ENCODE measurements at regions not wholly inside any gene's neighbourhood (a gene's known extent, or its start where the extent isn't known, plus 50 kb on each side); places are given as distances from the start of the nearest gene placed in this dataset.

GRCh38 chr16:5851393-5851982 is 753.9 kb upstream of the EEF2KMT start:
- Histone ChIP-seq H2AFZ (replicated peaks; ENCODE audit: low read length, poor library complexity) (no peak overlapping the region), H3K23ac (ENCODE audit: low read depth, low read length) (no peak overlapping the region), H3K4ac (ENCODE audit: low read depth, low read length) (no peak overlapping the region), H3K14ac (replicated peaks; ENCODE audit: low read depth, low read length) (no peak overlapping the region), H3K56ac (ENCODE audit: extremely low read depth, insufficient read depth, low read length) (no peak overlapping the region), H4K20me1 (ENCODE audit: insufficient read depth, low read length) (no peaks in the 10 kb centered on the region), H4K5ac (ENCODE audit: low read depth, low read length) (no peak overlapping the region), H3K4me2 (ENCODE audit: low read depth, low read length) (no peak overlapping the region), H3K4me1 (ENCODE audit: control insufficient read depth, insufficient read depth, low read length) (no peaks in the 10 kb centered on the region), H2AK5ac (ENCODE audit: low read depth, low read length) (no peak overlapping the region), H3K4me3 (ENCODE audit: insufficient read depth, low read depth, low read length) (no peak overlapping the region), H3K27ac (ENCODE audit: insufficient read depth, low read length) (no peak overlapping the region), H2BK120ac (ENCODE audit: low read depth, low read length) (no peak overlapping the region), H3K36me3 (ENCODE audit: control insufficient read depth, insufficient read depth, low read length) (no peaks in the 10 kb centered on the region), H2AK9ac (replicated peaks; ENCODE audit: low read depth, low read length, poor library complexity) (no peak overlapping the region), H4K91ac (ENCODE audit: insufficient read depth, low read depth, low read length) (no peak overlapping the region), H2BK5ac (ENCODE audit: low read depth, low read length, poor library complexity, severe bottlenecking) (no peak overlapping the region), H3K18ac (ENCODE audit: low read depth, low read length) (no peak overlapping the region), H2BK20ac (ENCODE audit: low read depth, low read length) (no peak overlapping the region), H3K9ac (ENCODE audit: low read depth, low read length) (no peak overlapping the region), H4K8ac (ENCODE audit: low read depth in 2 of 2, low read length in 2 of 2) (no peak overlapping the region), H3K9me1 (ENCODE audit: insufficient read depth, low read length) (no peaks in the 10 kb centered on the region), H3K9me3 (ENCODE audit: control insufficient read depth, insufficient read depth, low read length) (peaks cover 34% of the 10 kb centered on the region), H3K79me1 (ENCODE audit: low read depth in 1 of 2, low read length in 2 of 2) (no peaks in the 10 kb centered on the region), H2BK15ac (ENCODE audit: low read depth, low read length) (no peak overlapping the region), H3K27me3 (ENCODE audit: control insufficient read depth, insufficient read depth, low read length) (no peaks in the 10 kb centered on the region)
- DNase-seq (no peak), ATAC-seq (ENCODE audit: low read depth) (no peak)
- 0% methylated on average over 1 of the region's 13 CpGs; no CpG with 5 or more reads in 1 of the 2 experiments for WGBS, 2 experiments (ENCODE audit: extremely low coverage in 2 of 2, insufficient read length in 1 of 2)
- CTCF ChIA-PET = no interaction called here
- no TSS peak for BruUV-seq (replicated peaks)
- intact Hi-C loops (cut with micrococcal nuclease) (no loop called here), in situ Hi-C loops (cut with MboI; ENCODE audit: low sequenced_read_pairs) (no loop called here), dilution Hi-C loops (cut with HindIII; ENCODE audit: low sequenced_read_pairs, unreplicated experiment) (no loop called here)
- POLR2A ChIA-PET (ENCODE audit: unreplicated experiment) = no interaction called here
- TF ChIP-seq SMC3 (IDR thresholded peaks at IDR 0.05; ENCODE audit: low read depth, low read length) (no peak), CHD1 (IDR thresholded peaks at IDR 0.05; ENCODE audit: low read depth, low read length) (no peak)
